Activated CD4-positive, alpha-beta T cell treated with anti-CD3 and anti-CD28 coated beads, Interleukin-2, amount 10 ng/mL, durations not matched to agents 7 days and 5 days (primary cell): ENCODE measurements at regions not wholly inside any gene's neighbourhood (a gene's known extent, or its start where the extent isn't known, plus 50 kb on each side); places are given as distances from the start of the nearest gene placed in this dataset.

Experiments
- CTCF ChIA-PET: fragments of 350-600 bp; sonication (Branson Sonifier 250); formaldehyde crosslinking; loops from one replicate; lab custom pipeline; 2021; ENCODE audit warnings: antibody characterized with exemption; lab: Charles Lee
- POLR2A ChIA-PET: fragments of 350-600 bp; sonication (Branson Sonifier 250); formaldehyde crosslinking; loops from one replicate; lab custom pipeline; 2021; ENCODE audit warnings: antibody characterized with exemption; lab: Charles Lee
- DNase-seq: peaks from one replicate; pipeline ENCODE4 v3.0.0-alpha.2; 2020
- H3K27ac Mint-ChIP-seq: one replicate; pipeline ENCODE4 v1.8.0; 2021; ENCODE audit warnings: mild to moderate bottlenecking, moderate library complexity, mixed read lengths
- H3K27me3 Mint-ChIP-seq: one replicate; pipeline ENCODE4 v1.8.0; 2021; ENCODE audit warnings: mixed read lengths
- H3K36me3 Mint-ChIP-seq: one replicate; pipeline ENCODE4 v1.8.0; 2021; ENCODE audit warnings: low read depth, mixed read lengths
- H3K4me1 Mint-ChIP-seq: one replicate; pipeline ENCODE4 v1.8.0; 2021; ENCODE audit warnings: mixed read lengths
- H3K4me3 Mint-ChIP-seq: one replicate; pipeline ENCODE4 v1.8.0; 2021; ENCODE audit warnings: mild to moderate bottlenecking, moderate library complexity, mixed read lengths
- H3K9me3 Mint-ChIP-seq: one replicate; pipeline ENCODE4 v1.8.0; 2021; ENCODE audit warnings: mixed read lengths

DNA sequence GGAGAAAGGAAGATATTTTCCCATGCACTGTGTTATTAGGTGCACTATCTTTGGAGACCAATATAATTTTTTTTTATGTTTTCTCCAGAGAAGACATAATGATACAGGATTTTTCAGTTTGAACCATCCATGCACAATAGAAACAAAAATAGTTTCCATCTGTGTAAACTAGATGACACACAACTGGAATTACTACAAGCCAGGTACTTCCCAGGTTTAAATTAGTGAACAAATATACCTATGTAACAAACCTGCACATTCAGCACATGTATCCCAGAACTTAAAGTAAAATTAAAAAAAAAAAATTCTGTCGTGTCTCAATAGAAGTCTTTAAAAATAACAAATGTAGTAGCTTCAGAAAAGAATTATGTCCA lies 1616.8 kb upstream of the ACVR2A start:
- POLR2A ChIA-PET: no interaction called here
- Mint-ChIP-seq H3K27me3 (no peaks in the 10 kb centered on the region), H3K9me3 (no peaks in the 10 kb centered on the region), H3K4me1 (no peaks in the 10 kb centered on the region), H3K36me3 (no peaks in the 10 kb centered on the region), H3K4me3 (no peak overlapping the region), H3K27ac (no peak overlapping the region)
- DNase-seq: no peak
- CTCF ChIA-PET: no interaction called here

DNA sequence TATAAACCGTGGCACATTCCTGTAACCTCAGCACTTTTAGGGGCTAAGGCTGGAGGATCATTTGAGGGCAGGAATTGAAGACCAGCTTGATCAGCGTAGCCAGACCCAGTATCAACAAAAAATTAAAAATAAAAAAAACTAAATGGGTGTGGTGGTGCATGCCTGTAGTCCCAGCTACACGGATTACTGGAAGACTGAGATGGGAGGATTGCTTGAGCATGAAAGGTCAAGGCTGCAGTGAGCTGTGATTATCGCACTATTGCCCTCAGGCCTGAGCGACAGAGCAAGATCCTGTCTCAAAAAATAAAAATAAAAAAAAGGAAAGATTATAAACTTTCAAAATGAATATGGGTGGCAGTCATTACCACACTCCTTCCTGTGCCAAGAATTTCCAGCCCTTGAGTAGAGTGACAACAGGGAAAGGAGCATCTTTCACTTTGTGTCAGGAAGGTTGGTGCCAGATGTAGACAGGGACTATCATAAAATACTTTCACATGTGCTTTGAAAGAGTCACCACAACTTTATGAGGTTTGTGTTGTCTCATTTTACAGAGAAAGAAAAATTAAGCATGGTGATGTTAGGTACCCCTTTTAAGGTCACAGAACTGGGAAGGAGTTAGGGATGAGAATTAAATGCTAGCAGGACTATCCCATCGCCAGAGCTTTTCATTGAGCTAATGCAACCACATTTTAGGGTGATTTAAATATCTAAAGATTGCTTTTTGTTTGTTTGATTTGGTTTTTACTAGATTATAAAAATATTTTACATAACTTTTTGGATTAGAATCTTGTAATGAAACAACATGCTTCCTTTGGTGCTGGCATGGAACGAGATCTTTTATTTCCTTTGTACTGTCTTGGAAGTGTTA lies 1617.4 kb upstream of the ACVR2A start:
- Mint-ChIP-seq H3K27ac (no peak overlapping the region), H3K36me3 (no peaks in the 10 kb centered on the region), H3K4me3 (no peak overlapping the region), H3K27me3 (no peaks in the 10 kb centered on the region), H3K4me1 (no peaks in the 10 kb centered on the region), H3K9me3 (no peaks in the 10 kb centered on the region)
- CTCF ChIA-PET: no interaction called here
- no peak for DNase-seq
- POLR2A ChIA-PET: no interaction called here

DNA sequence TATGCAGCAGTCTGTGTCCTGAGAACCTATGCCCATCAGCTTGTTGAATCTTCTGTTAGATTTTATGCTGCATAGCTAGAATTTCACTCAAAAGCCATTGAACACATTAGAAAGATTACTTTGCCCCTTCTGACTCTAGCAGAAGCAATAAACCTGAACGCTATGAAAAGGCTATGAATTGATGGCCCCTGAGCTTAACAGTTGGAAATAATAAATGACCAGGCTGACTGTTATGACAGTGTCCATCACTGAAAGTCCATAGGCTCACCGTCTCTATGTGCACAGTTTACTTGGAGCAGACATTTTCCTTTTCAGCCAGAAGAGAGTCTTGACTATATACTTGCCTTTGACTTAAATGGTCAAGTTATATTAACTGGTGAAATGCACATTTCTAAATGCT lies 1618.8 kb upstream of the ACVR2A start:
- H3K36me3 Mint-ChIP-seq: no peaks in the 10 kb centered on the region
- no peaks in the 10 kb centered on the region for H3K9me3 Mint-ChIP-seq
- CTCF ChIA-PET: no interaction called here
- POLR2A ChIA-PET: no interaction called here
- DNase-seq: no peak
- H3K4me1 Mint-ChIP-seq: no peaks in the 10 kb centered on the region
- no peak overlapping the region for H3K4me3 Mint-ChIP-seq
- H3K27ac Mint-ChIP-seq: no peak overlapping the region
- H3K27me3 Mint-ChIP-seq: no peaks in the 10 kb centered on the region

- H3K27me3 Mint-ChIP-seq: no peaks in the 10 kb centered on the region
- no peaks in the 10 kb centered on the region for H3K36me3 Mint-ChIP-seq
- no peaks in the 10 kb centered on the region for H3K9me3 Mint-ChIP-seq
- ChIA-PET POLR2A (no interaction called here), CTCF (no interaction called here)
- H3K27ac Mint-ChIP-seq: no peak overlapping the region
- no peaks in the 10 kb centered on the region for H3K4me1 Mint-ChIP-seq
- H3K4me3 Mint-ChIP-seq: no peak overlapping the region
- no peak for DNase-seq
These were observed 1623.0 kb upstream of the ACVR2A start for GRCh38 chr2:146221826-146222225.

- no peaks in the 10 kb centered on the region for H3K27me3 Mint-ChIP-seq
- H3K9me3 Mint-ChIP-seq: no peaks in the 10 kb centered on the region
- DNase-seq: no peak
- H3K4me3 Mint-ChIP-seq: no peak overlapping the region
- no peak overlapping the region for H3K27ac Mint-ChIP-seq
- ChIA-PET CTCF (no interaction called here), POLR2A (no interaction called here)
- no peaks in the 10 kb centered on the region for H3K4me1 Mint-ChIP-seq
- H3K36me3 Mint-ChIP-seq: no peaks in the 10 kb centered on the region
These were observed 1623.9 kb upstream of the ACVR2A start for GRCh38 chr2:146220957-146221356.

GRCh38 chr2:146214394-146214929 lies 1630.4 kb upstream of the ACVR2A start:
- Mint-ChIP-seq H3K27me3 (no peaks in the 10 kb centered on the region), H3K4me1 (no peaks in the 10 kb centered on the region), H3K4me3 (no peak overlapping the region), H3K27ac (no peak overlapping the region), H3K9me3 (peaks cover 8% of the 10 kb centered on the region), H3K36me3 (no peaks in the 10 kb centered on the region)
- no peak for DNase-seq
- POLR2A ChIA-PET: no interaction called here
- CTCF ChIA-PET: no interaction called here

DNA sequence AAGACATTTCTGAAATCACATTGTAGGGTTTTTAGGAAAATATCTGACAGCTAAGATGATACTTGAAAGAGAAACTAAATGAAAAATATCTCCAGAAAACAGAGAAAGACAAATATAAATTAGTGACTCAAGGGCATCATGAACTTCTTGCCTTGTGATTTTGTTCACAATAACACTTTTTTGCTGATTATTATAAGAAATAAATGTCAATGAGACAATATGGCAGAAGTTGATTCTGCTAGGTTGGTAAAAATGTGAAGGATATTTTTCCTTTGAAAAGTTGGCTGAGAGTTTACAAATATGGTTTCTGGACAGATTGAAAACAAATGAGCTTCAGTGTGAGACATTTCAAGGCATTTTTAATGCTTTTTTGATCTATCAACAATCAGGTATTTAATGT lies 1631.2 kb upstream of the ACVR2A start:
- Mint-ChIP-seq H3K27me3 (no peaks in the 10 kb centered on the region), H3K36me3 (no peaks in the 10 kb centered on the region), H3K4me1 (no peaks in the 10 kb centered on the region), H3K27ac (no peak overlapping the region), H3K9me3 (peaks cover 8% of the 10 kb centered on the region), H3K4me3 (no peak overlapping the region)
- ChIA-PET POLR2A (no interaction called here), CTCF (no interaction called here)
- no peak for DNase-seq

- H3K4me3 Mint-ChIP-seq: no peak overlapping the region
- no peak for DNase-seq
- H3K4me1 Mint-ChIP-seq: no peaks in the 10 kb centered on the region
- peaks cover 8% of the 10 kb centered on the region for H3K9me3 Mint-ChIP-seq
- H3K27me3 Mint-ChIP-seq: no peaks in the 10 kb centered on the region
- no peaks in the 10 kb centered on the region for H3K36me3 Mint-ChIP-seq
- H3K27ac Mint-ChIP-seq: no peak overlapping the region
- CTCF ChIA-PET: no interaction called here
- POLR2A ChIA-PET: no interaction called here
These were observed 1632.2 kb upstream of the ACVR2A start for GRCh38 chr2:146212602-146213001.

GRCh38 chr2:146209842-146210275 lies 1635.0 kb upstream of the ACVR2A start:
- Mint-ChIP-seq H3K27ac (no peak overlapping the region), H3K4me3 (no peak overlapping the region), H3K9me3 (peaks cover 8% of the 10 kb centered on the region), H3K36me3 (no peaks in the 10 kb centered on the region), H3K4me1 (no peaks in the 10 kb centered on the region), H3K27me3 (no peaks in the 10 kb centered on the region)
- ChIA-PET POLR2A (no interaction called here), CTCF (no interaction called here)
- DNase-seq: no peak

- ChIA-PET POLR2A (no interaction called here), CTCF (no interaction called here)
- H3K9me3 Mint-ChIP-seq: peaks cover 8% of the 10 kb centered on the region
- H3K27me3 Mint-ChIP-seq: no peaks in the 10 kb centered on the region
- no peaks in the 10 kb centered on the region for H3K4me1 Mint-ChIP-seq
- H3K27ac Mint-ChIP-seq: no peak overlapping the region
- no peak for DNase-seq
- no peak overlapping the region for H3K4me3 Mint-ChIP-seq
- no peaks in the 10 kb centered on the region for H3K36me3 Mint-ChIP-seq
These were observed 1636.9 kb upstream of the ACVR2A start for GRCh38 chr2:146207901-146208300.

GRCh38 chr2:146207417-146207816 lies 1637.4 kb upstream of the ACVR2A start:
- POLR2A ChIA-PET: no interaction called here
- no peak overlapping the region for H3K4me3 Mint-ChIP-seq
- no peaks in the 10 kb centered on the region for H3K27me3 Mint-ChIP-seq
- DNase-seq: no peak
- peaks cover 8% of the 10 kb centered on the region for H3K9me3 Mint-ChIP-seq
- no peak overlapping the region for H3K27ac Mint-ChIP-seq
- no peaks in the 10 kb centered on the region for H3K4me1 Mint-ChIP-seq
- no peaks in the 10 kb centered on the region for H3K36me3 Mint-ChIP-seq
- CTCF ChIA-PET: no interaction called here

DNA sequence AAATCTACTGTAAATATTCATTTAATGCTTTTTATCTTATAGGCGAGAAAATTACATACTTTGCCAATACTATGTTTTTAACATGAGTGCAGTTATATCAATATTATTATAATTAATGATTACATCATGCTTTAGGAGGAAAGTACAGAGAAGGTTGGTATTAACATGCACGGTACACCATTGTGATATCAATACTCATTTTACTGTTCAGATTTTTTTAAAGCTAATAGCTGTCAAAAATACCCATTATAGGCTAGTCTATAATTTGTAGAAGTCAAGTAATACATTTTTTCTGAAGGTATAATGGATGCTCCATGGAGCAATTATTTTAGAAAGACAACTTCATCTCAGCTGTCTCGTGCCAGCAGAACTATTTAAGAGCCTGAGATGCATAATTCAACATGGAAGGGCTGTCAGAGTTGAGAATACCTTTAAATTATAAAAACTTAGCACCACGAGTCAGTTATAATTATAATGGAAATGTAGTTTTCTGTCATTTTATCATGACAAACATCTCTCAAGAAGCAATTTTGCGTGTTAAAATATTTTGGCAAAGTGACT lies 1641.7 kb upstream of the ACVR2A start:
- no peak overlapping the region for H3K27ac Mint-ChIP-seq
- no peaks in the 10 kb centered on the region for H3K27me3 Mint-ChIP-seq
- CTCF ChIA-PET: no interaction called here
- no peaks in the 10 kb centered on the region for H3K36me3 Mint-ChIP-seq
- DNase-seq: no peak
- POLR2A ChIA-PET: no interaction called here
- no peak overlapping the region for H3K4me3 Mint-ChIP-seq
- peaks cover 3% of the 10 kb centered on the region for H3K9me3 Mint-ChIP-seq
- H3K4me1 Mint-ChIP-seq: no peaks in the 10 kb centered on the region

- DNase-seq: no peak
- POLR2A ChIA-PET: no interaction called here
- H3K36me3 Mint-ChIP-seq: no peaks in the 10 kb centered on the region
These were observed 1651.2 kb upstream of the ACVR2A start for GRCh38 chr2:146193619-146194018.

More at GRCh38 chr2:146193619-146194018, 1651.2 kb upstream of the ACVR2A start:
- H3K4me3 Mint-ChIP-seq: no peak overlapping the region
- no peaks in the 10 kb centered on the region for H3K27me3 Mint-ChIP-seq
- H3K4me1 Mint-ChIP-seq: no peaks in the 10 kb centered on the region
- H3K9me3 Mint-ChIP-seq: peaks cover 6% of the 10 kb centered on the region
- no peak overlapping the region for H3K27ac Mint-ChIP-seq
- CTCF ChIA-PET: no interaction called here
